GM12801 (cell line): ENCODE measurements at regions not wholly inside any gene's neighbourhood (a gene's known extent, or its start where the extent isn't known, plus 50 kb on each side); places are given as distances from the start of the nearest gene placed in this dataset.

Experiments
- CTCF ChIP-seq: IDR thresholded peaks from one replicate; pipeline ENCODE4 v1.5.1; 2011; ENCODE audit warnings: control low read depth; ENCODE audit not compliant: insufficient read length; ENCODE audit errors: extremely low read depth

GRCh38 chr5:167900340-167900935, 391.0 kb upstream of the WWC1 start:
- TF ChIP-seq CTCF, result no peak

GRCh38 chr5:167902298-167902697, 389.1 kb upstream of the WWC1 start:
- TF ChIP-seq CTCF, result no peak

- no peak for TF ChIP-seq CTCF
Measured at GRCh38 chr5:167903243-167903642, 388.2 kb upstream of the WWC1 start.

GRCh38 chr5:167903659-167904058, 387.8 kb upstream of the WWC1 start:
- no peak for TF ChIP-seq CTCF

- no peak for TF ChIP-seq CTCF
Measured at GRCh38 chr5:167905919-167906853, 385.3 kb upstream of the WWC1 start.

- TF ChIP-seq CTCF, result no peak
Measured at GRCh38 chr5:167908606-167909005, 382.8 kb upstream of the WWC1 start.

GRCh38 chr5:167912941-167913665, 378.3 kb upstream of the WWC1 start:
- no peak for TF ChIP-seq CTCF
